Fibroblast of skin of left biceps (primary cell): ENCODE measurements at regions not wholly inside any gene's neighbourhood (a gene's known extent, or its start where the extent isn't known, plus 50 kb on each side); places are given as distances from the start of the nearest gene placed in this dataset.

Source experiments
- DNase-seq, 2 experiments: peaks; one replicate each; pipeline ENCODE4 v3.0.0-alpha.2; 2013; ENCODE audit warnings: low read depth in 2 of 2

DNA sequence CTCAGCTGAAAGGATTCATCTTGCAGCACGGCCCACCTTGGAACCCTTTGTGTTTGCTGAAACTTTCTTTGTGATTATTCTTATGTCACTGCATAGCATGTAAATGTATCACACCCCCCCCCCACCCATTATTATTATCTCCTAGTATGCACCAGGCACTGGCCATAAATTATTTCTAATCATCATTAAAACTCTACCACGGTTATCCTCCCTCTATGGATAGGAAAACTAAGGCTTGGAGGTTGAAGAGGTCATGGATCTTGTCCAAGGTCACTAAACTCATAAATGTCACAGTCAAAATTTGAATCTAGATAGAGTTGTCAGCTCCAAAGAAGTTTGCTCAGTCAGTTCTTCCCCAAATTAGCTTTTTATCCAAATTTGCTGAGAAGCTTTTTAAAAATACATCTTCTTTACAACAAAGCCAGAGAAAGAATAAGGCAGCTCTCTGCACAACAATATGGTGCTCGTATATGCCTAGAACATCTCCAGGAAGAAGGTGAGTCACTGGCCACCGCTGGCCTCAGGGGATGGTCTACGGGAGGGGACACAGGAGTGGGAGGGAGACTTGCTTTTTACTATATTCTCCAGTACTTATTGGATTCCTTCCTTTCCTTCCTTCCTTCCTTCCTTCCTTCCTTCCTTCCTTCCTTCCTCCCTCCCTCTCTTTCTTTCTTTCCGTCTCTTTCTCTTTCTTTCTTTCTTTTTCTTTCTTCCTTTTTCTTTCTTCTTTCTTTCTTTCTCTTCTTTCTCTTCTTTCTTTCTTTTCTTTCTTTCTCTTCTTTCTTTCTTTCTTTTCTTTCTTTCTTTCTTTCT lies 134.5 kb downstream of the VEGFA start:
- no peak for DNase-seq

DNA sequence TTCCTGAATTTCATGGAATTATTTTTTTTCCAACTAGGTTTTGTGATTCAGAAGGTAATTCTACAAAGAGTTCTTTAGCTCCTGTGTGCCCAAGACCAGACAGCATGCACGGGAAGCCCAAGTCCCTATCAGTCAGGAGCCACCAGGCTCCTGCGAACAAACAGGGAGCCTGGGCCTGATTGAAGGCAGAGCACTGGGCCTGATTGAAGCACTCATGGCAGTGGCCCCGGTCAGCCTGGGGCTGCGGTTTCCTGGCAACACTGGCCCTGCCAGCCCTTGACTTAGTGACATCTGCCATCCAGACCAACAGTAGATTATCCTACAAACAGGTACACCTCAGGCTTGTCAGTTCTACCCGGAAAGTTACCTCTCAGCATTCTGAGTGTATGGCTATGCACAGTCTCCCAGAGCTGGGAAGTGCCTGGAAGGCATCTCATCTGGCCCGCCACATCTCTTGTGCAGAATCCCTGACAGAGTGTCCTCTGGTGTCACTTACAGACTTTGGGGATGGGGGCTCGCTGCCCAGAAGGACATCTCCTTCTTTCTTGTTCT lies 133.8 kb downstream of the VEGFA start:
- no peak for DNase-seq

DNA sequence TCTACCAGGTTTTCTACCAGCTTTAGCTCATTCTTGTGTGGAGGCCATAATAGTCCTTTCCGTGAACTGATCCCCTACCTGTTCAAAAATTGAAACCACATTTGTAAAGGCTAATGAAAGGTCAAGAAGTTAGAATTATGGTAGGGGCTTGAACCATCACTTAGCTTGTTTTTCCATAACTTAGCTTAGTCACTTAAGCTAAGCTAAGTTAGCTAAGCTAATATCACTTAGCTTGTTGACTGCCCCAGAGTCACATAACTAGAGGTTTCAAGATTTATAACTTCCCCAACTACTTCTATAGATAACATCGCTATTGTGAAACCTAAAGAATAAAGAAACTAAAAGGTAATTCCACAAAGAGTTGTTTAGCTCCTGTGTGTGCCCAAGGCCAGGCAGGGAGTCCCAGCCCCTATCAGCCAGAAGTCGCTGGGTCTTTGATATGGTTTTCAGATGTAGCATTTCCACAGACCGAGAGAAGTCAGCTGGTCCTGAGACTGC lies 131.8 kb downstream of the VEGFA start:
- DNase-seq, result no peak

DNA sequence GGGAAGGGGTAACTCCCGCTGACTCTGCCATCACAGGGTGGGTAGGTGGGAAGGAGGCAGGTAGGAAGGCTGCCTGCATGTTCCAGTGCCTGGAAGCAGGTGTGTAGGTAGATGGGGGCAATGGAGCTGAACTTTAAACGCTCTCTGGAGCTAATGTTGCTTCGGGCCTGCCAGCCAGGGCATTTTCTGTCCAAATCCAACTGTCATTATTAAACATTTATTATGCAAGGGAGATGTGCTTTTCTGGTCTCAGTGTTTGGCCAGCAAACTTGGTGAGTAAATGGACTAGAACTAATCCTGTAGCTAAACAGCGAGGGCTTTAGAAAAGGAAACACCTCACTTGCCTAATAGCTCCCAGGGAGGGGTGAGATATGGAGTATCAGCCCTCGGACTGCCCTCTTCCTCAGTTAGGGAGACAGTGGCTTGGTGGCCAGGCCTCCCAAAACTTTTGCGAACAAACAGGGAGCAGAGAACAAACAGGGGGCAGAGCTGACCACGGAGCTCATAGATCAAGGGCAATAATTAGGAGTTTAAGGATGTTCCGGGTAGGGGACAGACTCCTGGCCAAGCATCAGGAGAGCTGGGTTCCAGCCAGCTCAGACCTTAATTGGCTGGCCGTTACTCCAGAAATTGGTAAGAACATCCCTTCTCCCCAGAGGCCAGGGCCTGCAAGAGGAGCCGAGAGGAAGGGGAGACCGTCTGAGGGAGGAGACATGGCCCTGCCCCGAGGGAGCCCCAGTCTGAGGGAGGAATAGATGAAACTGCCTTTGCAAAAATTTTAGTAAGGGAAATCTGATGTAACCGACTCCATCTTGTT lies 131.1 kb downstream of the VEGFA start:
- DNase-seq, result no peak

DNA sequence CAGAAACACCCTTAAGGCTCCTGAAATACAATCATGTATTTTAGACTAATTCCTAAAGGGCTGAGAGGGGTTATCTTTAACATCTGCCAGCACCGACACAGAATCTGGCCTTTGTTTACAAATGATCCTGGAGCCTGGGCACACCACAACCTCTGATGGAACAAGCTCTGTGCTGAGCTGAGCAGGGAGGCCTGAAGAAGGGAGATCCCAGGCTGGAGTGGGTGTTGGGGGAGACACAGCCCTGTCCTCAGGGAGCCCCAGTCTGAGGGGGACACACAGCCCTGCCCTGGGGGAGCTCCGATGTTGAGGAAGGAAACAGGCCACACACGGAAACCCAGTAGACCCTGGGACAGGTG lies 130.5 kb downstream of the VEGFA start:
- DNase-seq, result no peak

DNA sequence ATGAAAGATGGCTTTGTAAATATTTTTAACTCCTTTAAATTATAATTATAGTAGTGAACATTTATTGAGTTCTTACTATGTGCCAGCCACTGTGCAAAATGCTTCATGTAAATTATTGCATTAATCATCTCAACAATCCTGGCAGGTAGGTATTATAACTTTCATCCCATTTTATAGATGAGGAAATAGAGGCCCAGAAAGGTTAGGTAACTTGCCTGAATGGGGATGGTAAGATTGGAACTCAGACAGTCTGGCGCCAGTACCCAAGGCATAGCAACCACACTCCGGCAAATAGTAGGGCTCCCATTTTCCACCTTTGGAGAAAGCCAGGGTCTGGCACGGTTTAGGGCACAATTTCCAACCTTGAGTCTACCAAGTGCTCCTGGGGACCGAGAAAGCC lies 129.8 kb downstream of the VEGFA start:
- DNase-seq, result no peak

DNA sequence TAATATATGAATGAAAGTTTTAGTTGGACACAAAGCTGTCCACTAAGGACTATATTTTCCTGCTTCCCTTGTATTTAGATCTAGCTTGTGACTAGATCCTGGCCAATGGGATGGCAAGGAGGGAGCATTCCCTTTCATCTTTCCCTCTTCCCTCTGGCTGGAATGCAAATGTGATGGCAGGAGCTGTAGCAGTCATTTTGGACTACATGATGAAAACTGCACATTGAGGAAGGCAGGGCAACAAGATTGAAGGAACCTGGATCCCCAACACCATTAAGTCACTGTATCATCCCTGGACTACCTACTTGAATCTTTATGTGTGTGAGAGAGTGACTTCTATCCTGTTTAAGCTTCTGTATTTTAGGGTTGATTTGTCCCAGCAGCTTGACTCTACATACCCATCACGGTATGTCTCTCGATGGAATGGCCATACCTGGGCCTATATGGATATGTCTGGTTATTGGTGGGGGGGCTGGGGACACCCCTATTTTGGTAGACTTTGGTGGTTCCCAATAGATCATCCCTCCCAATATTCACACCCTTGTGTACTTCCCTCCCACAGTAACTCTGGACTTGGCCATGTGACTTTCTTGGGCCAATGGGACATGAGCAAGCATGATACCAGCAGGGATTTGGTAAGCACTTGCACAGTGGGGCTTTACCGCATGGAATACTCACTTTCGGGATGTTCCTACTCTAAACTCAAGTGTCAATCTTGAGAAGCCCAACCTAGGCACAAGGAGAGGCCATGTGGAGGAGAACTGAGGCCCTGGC lies 128.5 kb downstream of the VEGFA start:
- no peak for DNase-seq

DNA sequence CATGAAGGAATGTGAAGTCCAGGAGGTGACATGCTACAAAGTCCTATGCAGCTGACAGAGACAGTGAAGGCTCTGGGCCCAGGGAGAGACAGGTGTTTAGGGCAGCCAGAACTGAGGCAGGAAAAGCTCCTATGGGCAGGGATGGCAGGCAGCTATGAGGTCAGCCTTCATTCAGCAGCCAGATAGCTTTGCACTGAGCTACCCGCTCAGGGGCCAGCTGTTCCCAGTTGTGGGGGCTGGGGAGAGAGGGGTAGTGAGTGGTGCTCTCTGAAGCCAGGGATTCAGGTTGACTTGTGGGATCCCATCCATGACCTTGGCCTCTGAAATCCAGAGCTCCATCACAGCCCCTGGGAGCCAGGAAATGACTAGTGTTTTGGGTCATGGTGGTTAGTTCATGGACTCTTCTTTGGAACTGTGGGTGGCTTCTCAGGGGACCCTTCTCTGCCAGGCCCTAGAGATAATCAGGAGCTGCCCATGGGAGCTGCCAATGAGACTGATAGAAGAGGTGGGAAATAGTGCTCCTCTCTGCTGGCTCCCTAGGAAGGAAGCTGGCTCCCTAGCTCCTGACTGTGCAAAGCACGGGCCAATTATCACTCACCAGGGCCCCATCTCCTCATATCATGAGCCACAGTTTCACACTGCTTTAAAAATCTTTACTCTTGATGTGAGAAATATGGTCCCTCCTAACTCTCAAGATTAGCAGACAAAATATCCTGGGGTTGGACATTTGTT lies 127.7 kb downstream of the VEGFA start:
- DNase-seq, result no peak

DNA sequence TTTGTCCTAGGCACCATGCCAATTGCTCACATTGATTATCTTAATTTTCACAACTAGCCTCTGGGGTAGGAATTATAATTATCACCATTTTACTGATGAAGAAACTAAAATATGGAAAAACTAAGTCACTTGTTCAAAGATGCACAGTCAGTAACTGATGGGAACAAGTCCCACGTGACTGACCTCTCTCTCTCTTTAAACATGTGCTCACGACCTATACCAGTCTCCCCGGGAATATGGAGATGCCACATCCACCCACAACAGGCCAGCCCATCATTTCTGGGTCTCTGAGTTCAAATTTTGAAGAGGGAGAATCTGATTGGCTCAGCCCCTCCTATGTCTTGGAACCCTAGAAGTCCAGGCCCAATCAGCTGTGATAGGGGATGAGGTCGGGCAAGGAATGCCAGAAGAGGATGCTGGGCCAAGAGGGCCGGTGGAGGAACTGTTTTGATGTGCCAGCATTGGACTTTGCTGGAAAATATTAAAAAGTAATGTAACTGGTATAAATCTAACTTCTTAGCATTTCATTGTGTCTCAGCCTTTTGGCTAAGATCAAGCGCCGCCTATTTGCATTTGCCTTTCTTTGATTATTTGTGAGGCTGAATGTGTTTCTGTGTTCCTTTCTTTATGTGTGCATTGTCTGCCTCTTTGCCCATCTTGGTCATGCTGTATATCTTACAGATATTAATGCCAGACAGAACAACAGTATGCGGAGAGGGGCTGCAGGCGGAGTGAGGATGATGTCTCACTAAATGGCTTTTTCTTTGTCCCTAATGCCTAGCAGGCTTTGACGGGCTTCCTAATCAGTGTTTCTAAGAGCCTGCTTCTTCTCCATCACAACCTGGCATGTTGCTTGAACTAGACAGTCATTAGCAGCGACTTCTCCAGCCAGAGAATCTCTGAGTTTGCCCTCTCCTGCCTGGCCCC lies 126.6 kb downstream of the VEGFA start:
- DNase-seq, result no peak

DNA sequence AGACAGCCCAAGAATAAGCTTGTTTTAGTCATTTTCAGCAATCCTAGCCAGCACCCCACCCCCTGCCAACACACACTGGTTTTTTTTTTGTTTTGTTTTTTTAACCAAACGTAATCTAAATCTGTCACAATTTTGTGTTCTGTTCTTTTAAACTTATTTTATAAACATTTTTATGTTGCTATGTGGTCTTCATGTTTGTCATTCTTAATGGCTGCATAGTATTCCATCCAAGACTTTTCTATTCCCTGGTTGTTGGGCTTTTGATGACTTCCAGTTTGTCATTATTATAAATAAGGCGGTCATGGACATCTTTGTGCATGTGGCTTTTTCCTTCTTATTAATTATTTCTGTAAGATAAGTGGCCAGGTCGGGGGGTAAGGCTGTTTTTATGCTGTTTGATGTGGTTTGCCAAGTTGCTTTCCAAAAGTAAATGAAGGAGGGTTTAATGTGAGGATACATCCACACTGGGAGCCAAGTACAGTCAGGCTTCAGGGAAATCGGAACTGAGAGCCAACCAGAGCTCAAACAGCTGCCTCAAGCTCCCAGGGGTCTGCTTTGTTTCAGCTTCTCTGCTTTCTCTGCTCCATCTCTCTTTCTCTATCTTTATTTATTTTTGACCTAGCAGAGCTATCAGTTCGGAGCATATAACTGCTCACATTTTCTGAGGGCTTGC lies 125.8 kb downstream of the VEGFA start:
- no peak for DNase-seq

DNA sequence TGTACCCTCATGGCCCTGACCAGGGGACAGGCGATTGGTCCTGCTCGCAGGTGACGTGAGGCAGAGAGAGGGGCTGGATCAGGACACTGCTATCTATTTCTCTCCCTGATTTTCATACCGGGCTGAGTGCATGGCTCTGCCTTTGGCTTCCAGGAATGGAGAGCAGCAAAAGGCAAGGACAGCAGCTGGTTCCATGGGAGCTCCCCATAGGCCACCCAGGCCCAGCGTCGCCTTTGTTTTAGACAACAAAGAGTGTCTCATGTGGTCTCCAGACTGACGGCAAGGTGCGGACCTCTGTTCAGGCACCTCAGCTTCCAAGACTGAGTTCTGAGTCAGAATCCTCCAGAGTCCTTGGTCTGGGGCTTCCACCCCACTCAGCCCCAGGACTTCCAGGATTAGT lies 123.1 kb downstream of the VEGFA start:
- no peak for DNase-seq

DNA sequence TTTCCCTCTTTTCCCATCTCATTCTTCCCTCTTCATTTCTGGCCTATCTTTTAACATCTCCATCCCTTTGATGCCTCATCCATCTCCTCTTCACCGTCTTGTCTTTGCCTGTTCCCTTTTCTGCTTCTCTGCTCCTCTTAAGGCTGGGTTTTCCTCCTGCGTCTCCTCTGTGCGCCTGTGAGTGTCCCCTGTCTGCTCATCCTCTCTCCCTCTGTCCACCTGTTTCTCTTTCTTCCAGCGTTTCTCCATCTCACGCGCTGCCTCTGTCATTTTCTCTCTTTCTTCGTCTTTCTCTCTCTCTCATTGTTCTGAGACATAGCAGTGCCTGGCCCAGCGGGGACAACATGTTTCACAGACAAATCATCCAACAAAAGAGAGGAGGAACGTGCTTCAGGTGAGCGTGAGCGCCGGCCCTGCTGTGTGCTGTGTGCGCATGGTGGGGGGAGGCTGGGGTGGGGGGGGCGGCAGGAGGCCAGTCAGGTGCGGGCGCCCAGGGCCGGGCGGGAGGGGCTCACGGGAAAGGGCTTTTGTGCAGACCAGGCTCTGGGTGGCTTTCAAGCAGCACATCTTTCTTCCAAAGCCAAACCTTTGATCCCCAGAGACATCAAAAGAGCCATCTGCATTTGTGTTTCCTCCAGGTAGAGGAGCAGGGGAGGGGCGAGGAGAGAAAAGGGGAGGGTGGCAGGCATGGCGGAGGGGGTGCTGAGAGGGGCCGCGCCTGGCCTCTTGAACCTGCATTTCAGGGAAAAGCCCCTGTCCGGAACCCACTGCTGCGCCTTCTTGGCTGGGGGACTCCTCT lies 121.3 kb downstream of the VEGFA start:
- no peak for DNase-seq

DNA sequence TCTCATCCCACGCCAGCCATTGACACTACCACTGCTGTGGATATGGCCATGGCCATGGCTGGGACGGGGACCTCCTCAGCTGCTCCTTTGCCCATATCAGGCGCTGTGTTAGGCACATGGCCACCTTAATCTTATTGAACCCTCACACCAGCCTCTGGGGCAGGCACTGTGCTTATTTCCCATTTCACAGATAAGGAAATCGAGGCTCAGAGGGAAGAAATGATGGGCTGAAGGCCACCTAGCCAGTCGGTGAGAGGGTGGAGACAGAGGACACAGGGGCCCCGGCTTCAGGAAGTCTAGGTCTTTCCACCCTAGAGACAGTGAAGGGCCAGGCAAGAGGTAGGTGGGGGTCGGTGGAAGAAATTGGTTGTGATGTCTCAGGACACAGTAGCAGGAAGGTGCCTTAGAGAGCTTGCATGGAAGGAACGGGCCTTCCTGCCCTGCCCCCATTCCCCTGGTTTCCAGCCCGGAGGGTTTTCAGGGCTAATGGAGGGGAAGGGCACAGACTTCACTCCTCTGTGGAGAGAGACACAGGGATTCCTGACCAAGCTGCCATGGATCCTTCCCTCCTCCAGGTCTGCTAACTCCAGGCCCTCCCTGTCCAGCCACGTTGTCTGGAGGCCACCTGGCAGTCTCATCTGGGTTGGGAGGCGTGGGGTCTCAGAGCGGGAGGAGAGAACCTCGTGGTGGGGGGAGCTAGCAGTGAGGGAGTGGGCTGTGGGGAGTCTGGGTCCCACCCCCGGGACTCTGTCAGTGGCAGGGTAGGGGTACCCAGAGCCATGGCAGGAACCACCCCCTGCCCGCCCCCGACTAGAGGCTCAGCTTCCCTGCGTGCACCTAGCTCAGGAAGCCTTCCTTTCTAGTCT lies 120.4 kb downstream of the VEGFA start:
- no peak for DNase-seq

DNA sequence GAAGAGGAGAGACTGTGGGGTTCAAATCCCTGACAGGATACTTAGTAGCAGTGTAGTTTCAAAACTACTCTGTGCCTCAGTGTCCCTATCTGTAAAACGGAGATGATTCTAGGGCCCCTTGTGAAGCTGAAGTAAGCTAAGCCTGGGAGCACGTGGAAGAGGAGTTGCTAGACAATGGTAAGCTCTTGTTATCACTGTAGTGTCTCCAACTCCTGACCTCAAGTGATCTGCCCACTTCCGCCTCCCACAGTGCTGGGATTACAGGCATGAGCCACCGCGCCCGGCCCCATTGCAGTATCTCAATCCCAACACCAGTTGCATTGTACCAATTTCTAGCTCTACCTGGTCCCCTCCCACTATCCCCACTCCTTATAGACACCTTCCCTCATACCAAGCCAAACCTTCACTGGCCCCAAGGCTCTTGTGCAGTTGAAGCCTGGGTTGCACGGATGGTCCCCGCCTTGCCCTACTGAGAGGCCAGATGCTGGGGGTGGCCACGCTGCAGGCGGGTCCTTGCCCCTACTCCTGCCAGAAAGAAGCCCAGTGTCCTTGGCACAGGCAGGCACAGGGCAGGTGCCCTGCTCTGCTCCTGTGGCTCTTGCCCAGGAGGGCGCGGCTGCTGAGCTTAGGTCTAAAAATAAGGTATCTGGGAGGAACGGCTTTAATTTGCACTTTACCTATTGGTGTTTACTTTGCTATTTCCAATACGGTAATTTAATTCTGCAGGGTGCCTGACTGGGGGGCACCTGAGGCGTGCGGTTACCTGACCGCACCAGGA lies 118.1 kb downstream of the VEGFA start:
- no peak for DNase-seq

DNA sequence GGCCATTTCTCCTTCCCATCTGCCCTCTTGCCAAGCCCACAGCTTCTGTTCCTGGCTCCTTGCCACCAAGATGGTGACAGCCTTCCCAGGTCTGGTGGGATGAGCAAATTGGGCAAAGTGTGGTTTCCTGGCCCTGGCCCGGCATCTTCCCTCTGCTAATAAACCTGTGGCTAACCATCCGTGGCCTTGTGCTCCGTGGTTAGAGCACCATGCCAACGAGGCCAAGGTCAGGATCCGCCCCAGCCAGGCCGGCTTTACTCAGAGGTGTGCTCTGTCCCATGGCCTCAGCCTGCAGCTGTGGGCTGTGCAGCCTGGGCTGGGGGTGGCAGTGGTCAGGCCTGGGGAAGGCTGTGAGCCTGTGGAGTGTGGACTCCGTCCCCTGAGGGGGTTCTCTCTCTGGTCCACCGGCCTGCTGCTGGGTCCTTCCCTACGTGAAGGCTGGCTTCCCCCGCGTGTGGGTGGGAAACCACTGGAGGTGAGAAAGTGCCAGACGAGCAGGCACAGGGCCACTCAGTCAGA lies 117.4 kb downstream of the VEGFA start:
- no peak for DNase-seq

DNA sequence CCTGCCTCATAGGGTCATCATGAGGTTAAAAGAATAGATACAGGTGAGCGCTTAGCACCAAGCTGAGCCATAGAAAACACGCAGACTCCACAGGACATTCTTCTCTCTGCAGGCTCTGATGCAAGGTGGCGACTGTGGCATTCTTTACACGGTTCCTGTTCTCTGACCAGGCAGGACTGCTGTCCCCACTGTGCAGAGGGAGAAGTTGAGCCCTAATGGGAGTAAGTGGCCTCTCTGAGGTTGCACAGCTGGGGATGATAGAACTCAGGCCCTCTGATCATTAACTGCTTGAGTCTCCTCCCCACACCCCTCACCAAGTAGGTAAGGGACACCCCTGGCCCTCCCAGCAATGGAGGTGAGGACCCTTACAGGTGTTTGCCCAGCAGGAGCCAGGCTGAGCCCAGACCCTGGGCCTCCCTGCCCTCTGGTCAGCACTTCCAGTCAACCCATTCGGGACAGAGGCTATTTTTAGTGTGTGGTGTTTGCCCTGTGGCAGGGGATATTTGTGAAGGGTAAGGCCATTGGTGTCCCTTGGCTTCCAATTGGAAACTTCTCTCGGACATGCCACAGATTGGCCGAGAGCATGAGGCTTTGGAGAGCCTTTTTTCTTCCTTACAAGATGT lies 116.8 kb downstream of the VEGFA start:
- DNase-seq, result no peak
